ENCODE measurements at regions not wholly inside any gene's neighbourhood (a gene's known extent, or its start where the extent isn't known, plus 50 kb on each side); places are given as distances from the start of the nearest gene placed in this dataset.

- H3K27me3 ChIP-seq = no peaks in the 10 kb centered on the region
- in situ Hi-C loops (cut with MboI; ENCODE audit: low sequenced_read_pairs in 4 of 4) = no loop called here
- no peak for ATAC-seq
- no peak overlapping the region for H3K4me3 ChIP-seq
- H3K36me3 ChIP-seq = no peaks in the 10 kb centered on the region
- peaks cover 0 to 6% of the 10 kb centered on the region in 2 donors for H3K4me1 ChIP-seq
- TF ChIP-seq CTCF (IDR thresholded peaks at IDR 0.05 in 4 of 5, conservative IDR thresholded peaks at IDR 0.05 in 1 of 5) (no peak), POLR2A (IDR thresholded peaks at IDR 0.05) (no peak)
- H3K27ac ChIP-seq = no peak overlapping the region
- no peaks in the 10 kb centered on the region for H3K9me3 ChIP-seq
- intact Hi-C loops (cut with DNase I; ENCODE audit: low total_unique reads) = no loop called here
- DNase-seq = no peak
Measured at GRCh38 chr3:70853161-70853944, 540.9 kb upstream of the MDFIC2 start.

GRCh38 chr3:70849911-70850699 lies 537.7 kb upstream of the MDFIC2 start:
- no peaks in the 10 kb centered on the region for H3K9me3 ChIP-seq
- DNase-seq (peak in 1 of 2 donors; percentile 11), ATAC-seq (peak in 1 of 2 donors; percentile 53)
- in situ Hi-C loops (cut with MboI; ENCODE audit: low sequenced_read_pairs in 4 of 4) (no loop called here), intact Hi-C loops (cut with DNase I; ENCODE audit: low total_unique reads) (no loop called here)
- no peak overlapping the region for H3K4me3 ChIP-seq
- no peak for TF ChIP-seq CTCF (IDR thresholded peaks at IDR 0.05 in 4 of 5, conservative IDR thresholded peaks at IDR 0.05 in 1 of 5)
- no peak for TF ChIP-seq POLR2A (IDR thresholded peaks at IDR 0.05)
- no peak overlapping the region for H3K27ac ChIP-seq
- H3K36me3 ChIP-seq = no peaks in the 10 kb centered on the region
- H3K4me1 ChIP-seq = peaks cover 0 to 6% of the 10 kb centered on the region in 2 donors
- H3K27me3 ChIP-seq = no peaks in the 10 kb centered on the region

GRCh38 chr3:70840106-70840870 lies 527.9 kb upstream of the MDFIC2 start:
- no peaks in the 10 kb centered on the region for H3K4me1 ChIP-seq
- H3K27me3 ChIP-seq = no peaks in the 10 kb centered on the region
- H3K36me3 ChIP-seq = no peaks in the 10 kb centered on the region
- intact Hi-C loops (cut with DNase I; ENCODE audit: low total_unique reads) = no loop called here
- in situ Hi-C loops (cut with MboI; ENCODE audit: low sequenced_read_pairs in 4 of 4) = no loop called here
- no peak for TF ChIP-seq CTCF (IDR thresholded peaks at IDR 0.05 in 4 of 5, conservative IDR thresholded peaks at IDR 0.05 in 1 of 5)
- no peak for TF ChIP-seq POLR2A (IDR thresholded peaks at IDR 0.05)
- no peak for DNase-seq
- H3K4me3 ChIP-seq = no peak overlapping the region
- ATAC-seq = no peak
- H3K9me3 ChIP-seq = no peaks in the 10 kb centered on the region
- H3K27ac ChIP-seq = no peak overlapping the region

- Histone ChIP-seq H3K9me3 (no peaks in the 10 kb centered on the region), H3K27ac (peak overlapping the region in 1 of 4 donors; percentile 56), H3K36me3 (no peaks in the 10 kb centered on the region), H3K27me3 (no peaks in the 10 kb centered on the region), H3K4me1 (peaks cover 10 to 21% of the 10 kb centered on the region in 2 donors), H3K4me3 (no peak overlapping the region)
- in situ Hi-C loops (cut with MboI; ENCODE audit: low sequenced_read_pairs in 4 of 4) (no loop called here), intact Hi-C loops (cut with DNase I; ENCODE audit: low total_unique reads) (loop anchor here (2.0 to 10.0 kb wide), 2 partner anchors 55 to 751 kb away; partner anchors contain the start of gene FOXP1)
- DNase-seq = no peak
- ATAC-seq = no peak
- TF ChIP-seq CTCF (IDR thresholded peaks at IDR 0.05 in 4 of 5, conservative IDR thresholded peaks at IDR 0.05 in 1 of 5) (no peak), POLR2A (IDR thresholded peaks at IDR 0.05) (no peak)
Measured at GRCh38 chr3:70833239-70833960, 521.0 kb upstream of the MDFIC2 start.

Measured in gastrocnemius medialis (tissue), 4 donors.